Sigmoid colon (tissue), 6 donors: ENCODE measurements at regions not wholly inside any gene's neighbourhood (a gene's known extent, or its start where the extent isn't known, plus 50 kb on each side); places are given as distances from the start of the nearest gene placed in this dataset.

Source experiments
- DNase-seq: peaks from one replicate; pipeline ENCODE4 v3.0.0-alpha.2; 2019
- H3K27ac ChIP-seq, 4 donors: fragments of 200-600 bp; sonication (generic); one replicate each; pipeline ENCODE4 v1.5.1; 2016 to 2019; ENCODE audit warnings: mild to moderate bottlenecking in 1 of 4
- H3K27me3 ChIP-seq, 3 donors: fragments of 200-600 bp; sonication (generic); one replicate each; pipeline ENCODE4 v1.5.1; 2019; ENCODE audit warnings: mild to moderate bottlenecking in 1 of 3
- H3K36me3 ChIP-seq, 4 donors: fragments of 200-600 bp; sonication (generic); one replicate each; pipeline ENCODE4 v1.5.1; 2016 to 2019
- H3K4me1 ChIP-seq, 4 donors: fragments of 200-600 bp; sonication (generic); one replicate each; pipeline ENCODE4 v1.5.1; 2017 to 2019
- H3K4me3 ChIP-seq, 4 donors: fragments of 200-600 bp; sonication (generic); one replicate each; pipeline ENCODE4 v1.5.1; 2017 to 2019; ENCODE audit warnings: mild to moderate bottlenecking in 2 of 4, moderate library complexity in 1 of 4
- H3K9me3 ChIP-seq, 4 donors: fragments of 200-600 bp in 3 of 4; sonication (generic) in 3 of 4; one replicate each; pipeline versions ENCODE4 v1.5.1 to v1.6.1; 2013 to 2019
- CTCF ChIP-seq, 4 experiments: fragments of 450-650 bp in 3 of 4; fragments of 200-600 bp in 1 of 4; IDR thresholded peaks; one replicate each; pipeline ENCODE4 v1.5.1; 2016 to 2019; ENCODE audit warnings: antibody characterized with exemption in 4 of 4, mild to moderate bottlenecking in 3 of 4, moderate library complexity in 2 of 4
- EP300 ChIP-seq, 4 donors: sonication (generic); formaldehyde crosslinking; IDR thresholded peaks; one replicate each; pipeline ENCODE4 v1.6.1; 2017; ENCODE audit warnings: antibody characterized with exemption in 4 of 4
- POLR2A ChIP-seq, 2 donors: fragments of 450-650 bp; IDR thresholded peaks; one replicate each; pipeline ENCODE4 v1.6.1; 2016; ENCODE audit warnings: antibody characterized with exemption in 2 of 2, mild to moderate bottlenecking in 2 of 2, moderate library complexity in 2 of 2
- POLR2AphosphoS5 ChIP-seq, 4 donors: sonication (generic); formaldehyde crosslinking; IDR thresholded peaks; one replicate each; pipeline ENCODE4 v1.6.1; 2017; ENCODE audit warnings: antibody characterized with exemption in 4 of 4
- WGBS, 2 donors: extraction: QIAGEN DNeasy Blood & Tissue Kit; methylation state at CpG; one replicate each; pipeline ENCODE4 v1.1.7; 2013; 5-methylcytosine and 5-hydroxymethylcytosine counted together
- intact Hi-C: fragments of 100-400 bp; cut with DNase I; formaldehyde crosslinking; loops from one replicate; pipeline ENCODE4 v1.15.1; 2023
- donor health status: healthy with polysubstance abuse.
- donor health status: healthy.

- Histone ChIP-seq H3K27ac (no peak overlapping the region), H3K4me1 (no peaks in the 10 kb centered on the region), H3K36me3 (no peaks in the 10 kb centered on the region), H3K27me3 (peaks cover 0 to 6% (median 0%) of the 10 kb centered on the region in 3 donors), H3K4me3 (no peak overlapping the region), H3K9me3 (peaks cover 0 to 3% (median 0%) of the 10 kb centered on the region in 4 donors)
- WGBS, 2 donors: 76 to 78% methylated on average over 8 of the region's 8 CpGs
- TF ChIP-seq EP300 (IDR thresholded peaks at IDR 0.05) (no peak), CTCF (IDR thresholded peaks at IDR 0.05) (no peak), POLR2AphosphoS5 (IDR thresholded peaks at IDR 0.05) (no peak), POLR2A (IDR thresholded peaks at IDR 0.05) (no peak)
- intact Hi-C loops: no loop called here
- no peak for DNase-seq
These were observed 592.8 kb upstream of the CDH4 start for GRCh38 chr20:60659240-60659639.

GRCh38 chr20:60662307-60662706, 589.8 kb upstream of the CDH4 start:
- Histone ChIP-seq H3K27me3 (peaks cover 0 to 6% (median 0%) of the 10 kb centered on the region in 3 donors), H3K36me3 (no peaks in the 10 kb centered on the region), H3K9me3 (no peaks in the 10 kb centered on the region), H3K4me1 (no peaks in the 10 kb centered on the region), H3K27ac (no peak overlapping the region), H3K4me3 (no peak overlapping the region)
- 58 to 68% methylated on average over 3 of the region's 3 CpGs for WGBS, 2 donors
- TF ChIP-seq EP300 (IDR thresholded peaks at IDR 0.05) (no peak), CTCF (IDR thresholded peaks at IDR 0.05) (no peak), POLR2A (IDR thresholded peaks at IDR 0.05) (no peak), POLR2AphosphoS5 (IDR thresholded peaks at IDR 0.05) (no peak)
- intact Hi-C loops: no loop called here
- no peak for DNase-seq

GRCh38 chr20:60664106-60664505, 588.0 kb upstream of the CDH4 start:
- H3K27ac ChIP-seq: no peak overlapping the region
- no peak for TF ChIP-seq POLR2AphosphoS5 (IDR thresholded peaks at IDR 0.05)
- TF ChIP-seq CTCF (IDR thresholded peaks at IDR 0.05): no peak
- TF ChIP-seq EP300 (IDR thresholded peaks at IDR 0.05): no peak
- no peak for TF ChIP-seq POLR2A (IDR thresholded peaks at IDR 0.05)
- no peaks in the 10 kb centered on the region for H3K4me1 ChIP-seq
- intact Hi-C loops: no loop called here
- no peak overlapping the region for H3K4me3 ChIP-seq
- DNase-seq: no peak
- H3K27me3 ChIP-seq: no peaks in the 10 kb centered on the region
- H3K9me3 ChIP-seq: no peaks in the 10 kb centered on the region
- 79 to 87% methylated on average over 5 of the region's 5 CpGs for WGBS, 2 donors
- no peaks in the 10 kb centered on the region for H3K36me3 ChIP-seq

GRCh38 chr20:60667641-60668040, 584.4 kb upstream of the CDH4 start:
- H3K9me3 ChIP-seq: no peaks in the 10 kb centered on the region
- no peaks in the 10 kb centered on the region for H3K36me3 ChIP-seq
- H3K27ac ChIP-seq: no peak overlapping the region
- no peak overlapping the region for H3K4me3 ChIP-seq
- TF ChIP-seq POLR2AphosphoS5 (IDR thresholded peaks at IDR 0.05): no peak
- TF ChIP-seq POLR2A (IDR thresholded peaks at IDR 0.05): no peak
- no peak for TF ChIP-seq EP300 (IDR thresholded peaks at IDR 0.05)
- no peak for TF ChIP-seq CTCF (IDR thresholded peaks at IDR 0.05)
- no peak for DNase-seq
- no peaks in the 10 kb centered on the region for H3K4me1 ChIP-seq
- intact Hi-C loops: no loop called here
- 69 to 79% methylated on average over 6 of the region's 6 CpGs for WGBS, 2 donors
- H3K27me3 ChIP-seq: no peaks in the 10 kb centered on the region

GRCh38 chr20:60669211-60669610, 582.9 kb upstream of the CDH4 start:
- Histone ChIP-seq H3K27ac (no peak overlapping the region), H3K36me3 (no peaks in the 10 kb centered on the region), H3K4me1 (no peaks in the 10 kb centered on the region), H3K4me3 (no peak overlapping the region), H3K9me3 (no peaks in the 10 kb centered on the region), H3K27me3 (no peaks in the 10 kb centered on the region)
- TF ChIP-seq EP300 (IDR thresholded peaks at IDR 0.05) (no peak), POLR2A (IDR thresholded peaks at IDR 0.05) (no peak), POLR2AphosphoS5 (IDR thresholded peaks at IDR 0.05) (no peak), CTCF (IDR thresholded peaks at IDR 0.05) (no peak)
- no peak for DNase-seq
- WGBS, 2 donors: 85 to 89% methylated on average over 7 of the region's 7 CpGs
- intact Hi-C loops: no loop called here
